HG02970 (cell line): ENCODE measurements at regions not wholly inside any gene's neighbourhood (a gene's known extent, or its start where the extent isn't known, plus 50 kb on each side); places are given as distances from the start of the nearest gene placed in this dataset.

Experiments used
- ATAC-seq: cut with Tn5 transposase; IDR thresholded peaks from one replicate; pipeline ENCODE4 v1.9.1; 2021; ENCODE audit warnings: mild to moderate bottlenecking, moderate library complexity, moderate number of reproducible peaks; ENCODE audit not compliant: unreplicated experiment, low FRiP score

- ATAC-seq: no peak
Observed at GRCh38 chr3:94179059-94179458, 116.2 kb downstream of the NSUN3 start.

- ATAC-seq: no peak
Observed at GRCh38 chr3:94183551-94183950, 120.7 kb downstream of the NSUN3 start.

- no peak for ATAC-seq
Observed at GRCh38 chr3:94184781-94185180, 121.9 kb downstream of the NSUN3 start.

- no peak for ATAC-seq
Observed at GRCh38 chr3:94185753-94186152, 122.9 kb downstream of the NSUN3 start.

GRCh38 chr3:94187697-94188096 is 124.8 kb downstream of the NSUN3 start:
- ATAC-seq: no peak

GRCh38 chr3:94195381-94195780 is 132.5 kb downstream of the NSUN3 start:
- ATAC-seq: no peak

GRCh38 chr3:94206291-94206690 is 143.4 kb downstream of the NSUN3 start:
- no peak for ATAC-seq

GRCh38 chr3:94210256-94210655 is 147.4 kb downstream of the NSUN3 start:
- no peak for ATAC-seq

GRCh38 chr3:94217406-94217805 is 154.5 kb downstream of the NSUN3 start:
- no peak for ATAC-seq

GRCh38 chr3:94220426-94220825 is 157.6 kb downstream of the NSUN3 start:
- no peak for ATAC-seq

- no peak for ATAC-seq
Observed at GRCh38 chr3:94221829-94222228, 159.0 kb downstream of the NSUN3 start.

GRCh38 chr3:94225148-94225865 is 162.4 kb downstream of the NSUN3 start:
- ATAC-seq: no peak

GRCh38 chr3:94226078-94226477 is 163.2 kb downstream of the NSUN3 start:
- ATAC-seq: no peak

- no peak for ATAC-seq
Observed at GRCh38 chr3:94232921-94233320, 170.1 kb downstream of the NSUN3 start.

GRCh38 chr3:94234177-94234788 is 171.4 kb downstream of the NSUN3 start:
- no peak for ATAC-seq

GRCh38 chr3:94241986-94242385 is 179.1 kb downstream of the NSUN3 start:
- no peak for ATAC-seq

GRCh38 chr3:94246171-94246570 is 183.3 kb downstream of the NSUN3 start:
- ATAC-seq: no peak

GRCh38 chr3:94248042-94248441 is 185.2 kb downstream of the NSUN3 start:
- ATAC-seq: no peak

GRCh38 chr3:94249491-94250079 is 186.7 kb downstream of the NSUN3 start:
- peak; percentile 77 for ATAC-seq

- ATAC-seq: no peak
Observed at GRCh38 chr3:94251566-94251965, 188.7 kb downstream of the NSUN3 start.

GRCh38 chr3:94252316-94252715 is 189.5 kb downstream of the NSUN3 start:
- no peak for ATAC-seq
